Right renal pelvis (tissue), 4 donors: ENCODE measurements at regions not wholly inside any gene's neighbourhood (a gene's known extent, or its start where the extent isn't known, plus 50 kb on each side); places are given as distances from the start of the nearest gene placed in this dataset.

ENCODE experiments used
- DNase-seq, 4 donors: peaks; one replicate each; pipeline ENCODE4 v3.0.0-alpha.2; 2013; ENCODE audit warnings: low read depth in 4 of 4, low spot score in 3 of 4, missing footprints in 1 of 4

- peak in 2 of 4 donors; percentile 13 to 28 for DNase-seq
These were observed 154.8 kb upstream of the SLC35B3 start for GRCh38 chr6:8589941-8590729.

- DNase-seq, result no peak
These were observed 152.8 kb upstream of the SLC35B3 start for GRCh38 chr6:8588176-8588575.

DNA sequence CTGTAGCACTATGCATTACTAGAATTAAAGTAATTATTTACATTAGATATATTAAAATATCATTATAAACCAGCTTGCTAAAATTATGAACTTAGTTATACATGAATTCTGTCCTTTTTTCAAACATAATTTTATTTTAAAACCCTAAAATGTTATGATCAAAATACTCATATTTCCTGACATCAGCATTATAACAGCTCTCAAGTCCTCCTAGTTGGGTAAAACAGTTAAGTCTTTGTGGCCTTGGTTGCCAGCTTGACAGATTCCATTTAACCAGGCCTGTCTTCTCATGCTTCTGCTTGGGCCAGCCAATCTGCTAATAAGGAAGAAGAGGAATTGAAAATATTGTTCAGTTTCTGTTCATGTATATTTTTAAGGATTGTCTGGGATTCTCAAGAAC is 147.9 kb upstream of the SLC35B3 start:
- DNase-seq, result no peak

DNA sequence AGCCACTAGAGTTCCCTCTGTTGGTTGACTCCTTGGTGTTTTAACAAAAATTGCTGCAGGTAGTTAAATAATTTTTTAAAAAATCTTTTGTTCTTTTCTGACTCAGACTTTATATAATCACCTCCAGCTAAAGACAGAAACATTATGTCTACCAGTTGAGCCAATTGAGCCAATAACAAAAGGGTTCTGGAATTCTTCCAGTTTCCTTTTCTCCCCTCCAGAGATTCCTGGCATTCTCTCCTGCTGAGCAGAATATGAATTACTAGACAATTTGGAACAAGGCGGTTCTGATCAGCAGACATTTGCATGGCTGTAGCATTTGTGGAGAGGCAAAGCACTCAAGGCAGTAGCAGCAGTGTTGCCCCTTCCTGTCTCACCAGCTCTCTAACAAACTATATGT is 144.0 kb upstream of the SLC35B3 start:
- no peak for DNase-seq

DNA sequence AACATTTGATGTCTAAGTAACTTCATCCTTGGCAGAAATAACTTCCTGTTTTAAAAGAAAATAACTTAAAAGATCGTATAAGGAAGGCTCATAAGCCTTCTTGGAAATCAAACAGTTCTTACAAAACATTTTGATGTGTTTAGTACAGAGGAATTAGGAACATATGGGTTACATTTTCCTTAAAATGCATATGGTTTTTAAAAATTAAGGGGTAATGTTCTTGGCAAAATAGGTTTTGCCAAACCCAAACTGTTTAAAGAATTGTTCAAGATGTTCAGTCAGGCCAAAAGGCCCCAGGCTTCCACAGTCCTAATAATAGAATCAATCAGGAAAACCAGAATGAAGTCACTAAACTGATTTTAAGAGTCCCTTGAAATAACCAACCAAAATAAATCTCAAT is 142.7 kb upstream of the SLC35B3 start:
- no peak for DNase-seq

GRCh38 chr6:8574749-8575468 is 139.6 kb upstream of the SLC35B3 start:
- DNase-seq, result no peak

DNA sequence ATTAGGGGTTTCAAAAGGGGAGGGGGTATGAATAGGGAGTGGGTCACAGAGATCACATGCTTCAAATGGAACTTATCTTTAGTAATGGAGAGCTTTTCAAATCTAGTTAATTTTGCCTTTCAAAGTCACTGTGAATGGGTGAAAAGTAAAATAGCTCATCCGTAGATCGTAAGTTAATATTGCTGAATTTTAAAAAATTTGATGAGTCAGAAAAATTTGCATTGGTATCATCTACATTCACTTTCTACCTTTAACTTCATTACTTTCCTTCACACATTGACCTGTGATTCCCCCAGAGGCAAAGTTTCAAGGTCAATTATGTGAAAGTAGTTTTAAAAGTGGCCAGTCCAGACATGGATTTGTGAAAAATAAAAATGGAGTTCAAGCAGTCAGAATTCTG is 139.0 kb upstream of the SLC35B3 start:
- DNase-seq, result no peak

DNA sequence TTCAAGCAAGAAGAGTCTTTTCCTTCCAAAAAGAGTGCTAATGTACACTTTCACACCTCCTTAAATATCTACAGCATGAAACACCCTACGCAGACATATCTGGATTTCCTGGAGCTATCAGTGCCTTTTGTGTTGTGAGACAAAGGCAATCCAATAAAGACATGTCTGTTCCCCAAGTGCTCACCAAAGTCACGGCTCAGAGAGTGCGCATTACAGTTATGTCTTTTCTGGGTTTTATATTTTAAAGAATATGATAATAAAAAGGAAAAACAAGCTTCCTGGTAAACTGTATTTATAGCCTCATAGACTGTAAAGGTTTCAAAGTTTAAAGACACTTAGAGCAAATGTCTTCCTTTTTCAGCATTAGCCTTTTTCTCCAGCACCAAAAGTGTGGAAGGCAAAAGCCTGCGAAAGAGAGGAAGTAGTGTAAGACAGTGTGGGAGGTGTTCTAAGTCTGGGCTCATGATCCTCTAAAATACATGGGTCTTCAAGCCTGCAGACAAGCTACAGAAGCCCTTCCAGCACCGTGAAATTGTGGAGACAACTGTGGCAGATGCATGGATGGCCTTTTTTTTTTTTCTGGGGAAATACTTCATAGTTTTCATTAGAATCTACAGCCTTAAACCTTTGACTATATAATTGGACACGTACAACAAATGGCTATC is 135.0 kb upstream of the SLC35B3 start:
- no peak for DNase-seq

DNA sequence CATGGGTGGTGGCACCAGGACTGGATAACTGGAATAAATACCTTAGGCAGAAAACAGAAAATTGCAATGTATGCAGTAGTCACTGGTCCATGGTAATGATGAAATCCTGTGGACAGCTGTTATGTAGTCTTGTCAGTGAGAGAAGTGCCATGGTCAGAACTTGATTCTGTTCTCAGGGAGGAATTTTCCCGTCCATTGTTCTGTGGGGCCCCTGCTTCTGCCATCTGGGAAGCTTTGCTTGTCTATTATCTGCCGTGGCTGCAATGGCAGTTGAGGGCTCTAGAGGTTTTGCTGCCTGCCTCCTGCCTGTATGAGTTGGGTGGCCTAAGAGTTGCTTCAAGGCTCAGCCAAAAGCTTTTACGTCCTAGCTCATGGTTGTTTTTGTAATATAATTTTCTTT is 126.8 kb upstream of the SLC35B3 start:
- no peak for DNase-seq

- no peak for DNase-seq
These were observed 123.6 kb upstream of the SLC35B3 start for GRCh38 chr6:8558953-8559352.

- no peak for DNase-seq
These were observed 121.8 kb upstream of the SLC35B3 start for GRCh38 chr6:8557014-8557748.

DNA sequence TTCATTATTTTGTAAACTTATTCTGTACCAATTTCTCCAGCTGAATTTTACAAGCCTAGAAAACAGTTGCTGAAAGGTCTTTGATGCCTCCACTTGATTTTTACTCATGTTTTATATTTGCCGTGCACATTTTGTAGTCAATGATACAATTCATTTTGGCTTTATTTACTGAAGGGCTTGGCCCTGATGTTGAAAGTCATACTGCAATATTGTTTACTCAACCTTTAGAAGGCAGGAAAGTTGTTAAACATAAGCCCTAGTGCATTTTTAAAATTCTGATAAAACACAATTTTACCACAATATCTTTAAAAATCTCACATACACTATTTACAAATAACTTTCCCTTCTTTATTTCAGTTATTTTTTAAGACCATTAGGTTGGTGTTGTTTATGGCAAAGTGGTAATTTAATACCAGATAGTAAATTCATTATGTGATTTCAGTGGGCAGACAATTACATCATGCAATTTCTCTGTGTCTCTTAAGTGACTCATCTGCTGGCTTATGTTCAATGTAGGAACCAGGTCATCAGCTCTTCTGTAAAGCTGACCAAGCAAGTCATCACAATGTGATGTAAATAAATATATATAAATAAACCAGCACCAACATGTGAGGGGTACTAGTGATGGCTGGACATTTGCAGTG is 121.1 kb upstream of the SLC35B3 start:
- no peak for DNase-seq

GRCh38 chr6:8551993-8552392 is 116.6 kb upstream of the SLC35B3 start:
- DNase-seq, result no peak

DNA sequence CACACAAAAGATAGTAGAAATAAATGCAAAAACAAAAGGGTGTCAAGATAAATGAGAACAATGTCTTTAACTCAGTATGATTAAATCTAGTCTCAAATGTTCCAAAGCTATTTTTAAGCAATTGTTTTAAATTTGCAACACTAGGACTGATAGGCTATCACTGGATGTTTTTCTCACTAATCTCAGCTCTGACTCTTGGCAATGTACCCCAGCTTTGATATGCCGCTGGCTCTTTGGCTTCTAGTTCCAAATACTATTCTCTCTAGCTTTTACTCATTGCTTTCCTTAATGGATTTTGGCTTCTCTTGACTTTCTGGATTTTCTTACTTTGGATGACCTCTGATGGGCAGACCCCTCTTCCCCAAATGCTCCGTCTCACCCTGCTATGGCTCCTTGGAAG is 116.0 kb upstream of the SLC35B3 start:
- no peak for DNase-seq

- DNase-seq, result no peak
These were observed 113.9 kb upstream of the SLC35B3 start for GRCh38 chr6:8549074-8549790.

DNA sequence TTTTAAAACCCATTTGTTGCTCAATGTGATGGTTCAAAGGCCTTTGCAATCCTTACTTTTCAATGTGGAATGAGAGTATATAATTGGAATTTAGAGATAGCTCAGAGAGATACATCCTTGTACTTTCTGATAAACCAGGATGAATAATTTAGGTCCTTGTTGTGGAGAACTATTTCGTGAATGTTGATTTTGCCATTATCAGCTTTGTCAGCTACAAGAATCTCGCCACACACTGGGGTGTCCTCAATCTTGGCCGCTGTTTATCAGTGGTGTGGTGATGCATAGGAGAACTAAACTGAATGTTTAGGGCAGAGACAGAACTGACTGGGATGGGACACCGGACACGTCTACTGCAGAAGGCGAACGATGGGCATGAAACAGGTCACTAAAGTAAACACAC is 111.2 kb upstream of the SLC35B3 start:
- DNase-seq, result no peak

- DNase-seq, result no peak
These were observed 110.0 kb upstream of the SLC35B3 start for GRCh38 chr6:8545336-8545735.

DNA sequence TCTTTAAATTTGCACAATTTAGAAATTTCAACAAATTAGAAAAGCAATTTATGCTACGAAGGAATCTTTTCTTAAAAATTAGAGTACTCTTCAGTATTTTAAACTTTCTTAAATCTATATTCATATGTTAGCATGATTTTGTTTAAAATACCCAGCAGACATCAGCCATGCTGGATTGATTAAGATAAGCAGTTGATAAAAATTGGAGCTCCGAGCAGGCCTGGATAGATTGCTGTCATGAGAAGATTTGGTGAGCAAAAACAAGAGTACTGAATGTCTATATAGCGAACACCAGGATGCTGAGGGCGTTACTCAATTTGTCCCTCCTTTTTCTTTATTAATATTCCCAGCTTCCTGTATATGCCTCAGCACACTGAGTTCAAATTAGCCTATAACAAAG is 108.4 kb upstream of the SLC35B3 start:
- no peak for DNase-seq

DNA sequence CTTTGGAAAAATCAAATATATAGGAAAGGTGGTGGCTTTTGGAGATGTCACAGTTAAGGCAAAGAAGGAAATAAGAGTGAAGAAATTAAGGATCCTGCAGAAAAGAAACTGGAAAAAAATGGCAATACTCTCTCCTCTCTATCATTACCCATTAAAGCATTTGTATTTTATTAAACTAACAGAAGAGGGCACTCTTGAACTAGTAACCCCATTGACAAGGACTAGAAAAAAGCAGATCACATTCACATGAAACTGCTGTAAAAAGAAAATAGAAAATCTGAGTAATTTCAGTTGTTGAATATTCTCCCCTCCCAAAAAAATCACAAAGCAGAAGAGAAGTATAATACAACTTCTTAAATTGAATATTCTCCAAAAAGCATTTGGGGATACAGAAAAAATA is 104.1 kb upstream of the SLC35B3 start:
- DNase-seq, result no peak

DNA sequence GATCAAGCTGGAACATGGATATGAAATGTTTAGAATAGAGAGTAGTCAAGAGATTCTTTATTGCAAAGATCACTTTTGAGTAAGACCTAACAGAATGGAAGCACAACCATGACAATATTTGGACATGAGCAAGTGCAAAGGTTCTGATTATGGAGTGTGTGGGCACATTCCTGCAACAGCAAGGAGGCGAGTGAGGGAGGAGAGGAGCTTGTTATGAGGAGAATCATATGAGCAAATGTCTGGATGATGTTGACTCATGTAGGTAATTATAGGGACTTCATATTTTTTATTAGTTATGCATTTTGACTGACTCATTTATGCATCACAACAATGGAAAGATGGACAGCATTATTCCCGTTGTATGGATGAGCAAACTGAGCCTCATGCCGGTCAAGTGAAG is 100.8 kb upstream of the SLC35B3 start:
- DNase-seq, result no peak
